ENCODE measurements at regions not wholly inside any gene's neighbourhood (a gene's known extent, or its start where the extent isn't known, plus 50 kb on each side); places are given as distances from the start of the nearest gene placed in this dataset.

- H3K4me3 ChIP-seq (ENCODE audit: low read depth, poor library complexity, severe bottlenecking): no peak overlapping the region
- 84 to 93% methylated on average over 4 of the region's 4 CpGs for WGBS, 2 donors
- TF ChIP-seq POLR2A (IDR thresholded peaks at IDR 0.05): no peak
- TF ChIP-seq, protein P1, sequence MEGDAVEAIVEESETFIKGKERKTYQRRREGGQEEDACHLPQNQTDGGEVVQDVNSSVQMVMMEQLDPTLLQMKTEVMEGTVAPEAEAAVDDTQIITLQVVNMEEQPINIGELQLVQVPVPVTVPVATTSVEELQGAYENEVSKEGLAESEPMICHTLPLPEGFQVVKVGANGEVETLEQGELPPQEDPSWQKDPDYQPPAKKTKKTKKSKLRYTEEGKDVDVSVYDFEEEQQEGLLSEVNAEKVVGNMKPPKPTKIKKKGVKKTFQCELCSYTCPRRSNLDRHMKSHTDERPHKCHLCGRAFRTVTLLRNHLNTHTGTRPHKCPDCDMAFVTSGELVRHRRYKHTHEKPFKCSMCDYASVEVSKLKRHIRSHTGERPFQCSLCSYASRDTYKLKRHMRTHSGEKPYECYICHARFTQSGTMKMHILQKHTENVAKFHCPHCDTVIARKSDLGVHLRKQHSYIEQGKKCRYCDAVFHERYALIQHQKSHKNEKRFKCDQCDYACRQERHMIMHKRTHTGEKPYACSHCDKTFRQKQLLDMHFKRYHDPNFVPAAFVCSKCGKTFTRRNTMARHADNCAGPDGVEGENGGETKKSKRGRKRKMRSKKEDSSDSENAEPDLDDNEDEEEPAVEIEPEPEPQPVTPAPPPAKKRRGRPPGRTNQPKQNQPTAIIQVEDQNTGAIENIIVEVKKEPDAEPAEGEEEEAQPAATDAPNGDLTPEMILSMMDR (IDR thresholded peaks at IDR 0.05): no peak
- DNase-seq (ENCODE audit: low spot score in 2 of 2): no peak
- intact Hi-C loops (cut with DNase I; ENCODE audit: low total_unique reads): no loop called here
Measured at GRCh38 chr18:29157905-29158304, 981.0 kb upstream of the CDH2 start.

- TF ChIP-seq POLR2A (IDR thresholded peaks at IDR 0.05): no peak
- TF ChIP-seq, protein P1 (IDR thresholded peaks at IDR 0.05): no peak
- DNase-seq (ENCODE audit: low spot score in 2 of 2): no peak
- H3K4me3 ChIP-seq (ENCODE audit: low read depth, poor library complexity, severe bottlenecking): no peak overlapping the region
- 54 to 58% methylated on average over 3 of the region's 3 CpGs for WGBS, 2 donors
- intact Hi-C loops (cut with DNase I; ENCODE audit: low total_unique reads): no loop called here
Measured at GRCh38 chr18:29157057-29157780, 980.3 kb upstream of the CDH2 start.

GRCh38 chr18:29156531-29156930 lies 979.6 kb upstream of the CDH2 start:
- no peak for DNase-seq (ENCODE audit: low spot score in 2 of 2)
- intact Hi-C loops (cut with DNase I; ENCODE audit: low total_unique reads): no loop called here
- WGBS, 2 donors: 46 to 48% methylated on average over 4 of the region's 4 CpGs

DNA sequence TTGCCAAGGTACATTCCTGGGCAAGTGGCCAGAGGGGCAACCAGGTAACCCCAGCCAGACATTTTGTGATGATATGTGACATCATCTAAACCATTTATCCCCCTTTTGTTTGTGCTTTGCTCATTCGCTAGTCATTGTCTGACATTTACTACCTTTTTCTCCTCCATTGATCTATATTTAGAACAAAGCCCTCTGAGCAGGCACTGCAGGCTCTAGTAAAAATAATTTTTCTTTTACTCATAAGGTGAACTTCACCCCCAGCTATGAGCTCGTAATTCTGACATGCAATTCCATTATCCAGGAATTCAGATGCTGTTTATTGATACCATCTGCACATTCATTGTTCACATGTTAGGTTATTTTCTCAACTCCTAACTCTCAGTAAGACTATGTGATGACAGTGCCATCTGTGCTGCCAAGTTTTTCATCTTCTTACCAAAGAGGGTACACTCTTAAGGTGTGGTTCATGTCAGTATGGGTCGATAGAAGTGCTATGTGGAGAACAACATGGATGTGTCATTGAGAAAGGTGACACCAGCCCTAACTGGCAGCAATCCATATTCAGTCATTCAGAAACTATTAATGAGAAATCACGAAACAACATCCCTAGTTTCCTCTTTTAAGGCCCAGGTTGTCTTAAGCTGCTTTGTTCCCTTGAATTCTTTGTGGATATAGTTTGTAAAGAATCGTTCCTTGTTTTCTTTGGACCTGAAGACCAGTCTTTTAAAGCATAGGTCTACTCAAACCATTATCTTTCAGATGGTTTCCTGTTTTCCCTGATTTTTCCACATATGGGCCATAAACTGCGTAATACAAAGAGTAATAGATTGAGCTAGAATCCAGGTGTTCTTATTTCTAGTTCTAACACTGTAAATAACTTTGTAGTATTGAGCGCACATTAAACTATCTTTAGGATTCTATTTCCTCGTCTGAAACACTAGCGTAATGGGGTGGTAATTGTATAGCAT lies 978.1 kb upstream of the CDH2 start:
- DNase-seq (ENCODE audit: low spot score in 2 of 2): no peak
- WGBS, 2 donors: 49 to 52% methylated on average over 9 of the region's 9 CpGs

More at GRCh38 chr18:29156531-29156930, 979.6 kb upstream of the CDH2 start:
- TF ChIP-seq, protein P1 (IDR thresholded peaks at IDR 0.05): no peak
- no peak for TF ChIP-seq POLR2A (IDR thresholded peaks at IDR 0.05)
- no peak overlapping the region for H3K4me3 ChIP-seq (ENCODE audit: low read depth, poor library complexity, severe bottlenecking)

DNA sequence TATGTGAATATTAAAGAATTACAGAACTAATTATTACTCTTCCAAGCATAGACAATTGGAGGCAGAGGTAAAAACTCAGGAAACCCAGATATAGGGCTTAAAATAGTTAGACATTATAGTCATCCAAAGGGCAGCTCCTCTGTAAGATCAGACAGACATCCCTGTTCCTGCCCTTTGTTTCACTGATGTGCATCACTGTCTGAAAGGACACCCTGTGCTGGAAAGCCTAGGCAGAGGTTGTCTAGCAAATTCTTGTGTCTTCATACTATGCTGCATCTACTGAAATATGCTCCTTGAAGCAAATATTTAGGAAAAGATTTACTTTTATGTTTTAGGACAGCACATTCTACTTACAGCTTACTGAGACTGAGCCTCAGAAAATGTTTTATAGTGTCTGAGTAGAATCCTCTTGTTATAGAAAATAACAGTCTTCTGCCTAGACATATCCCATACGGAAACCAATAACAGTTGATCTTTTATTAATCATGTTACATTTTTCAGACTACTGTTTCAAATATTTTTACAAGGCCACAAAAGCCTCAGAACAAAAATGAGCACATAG lies 977.3 kb upstream of the CDH2 start:
- intact Hi-C loops (cut with DNase I; ENCODE audit: low total_unique reads): no loop called here
- no peak overlapping the region for H3K4me3 ChIP-seq (ENCODE audit: low read depth, poor library complexity, severe bottlenecking)
- WGBS, 2 donors: 55% methylated on average over 1 of the region's 1 CpG
- no peak for DNase-seq (ENCODE audit: low spot score in 2 of 2)
- no peak for TF ChIP-seq POLR2A (IDR thresholded peaks at IDR 0.05)
- TF ChIP-seq, protein P1 (IDR thresholded peaks at IDR 0.05): no peak

More for the DNA sequence above, 978.1 kb upstream of the CDH2 start:
- TF ChIP-seq POLR2A (IDR thresholded peaks at IDR 0.05): no peak
- TF ChIP-seq, protein P1 (IDR thresholded peaks at IDR 0.05): no peak
- no peak overlapping the region for H3K4me3 ChIP-seq (ENCODE audit: low read depth, poor library complexity, severe bottlenecking)
- intact Hi-C loops (cut with DNase I; ENCODE audit: low total_unique reads): no loop called here

Measured in lower leg skin (tissue), 4 donors.